HG03280 (cell line): ENCODE measurements at regions not wholly inside any gene's neighbourhood (a gene's known extent, or its start where the extent isn't known, plus 50 kb on each side); places are given as distances from the start of the nearest gene placed in this dataset.
"Not testable (repeated sequence)": the region's sequence is repeated elsewhere in the genome, so short reads cannot be mapped to it uniquely, and the experiment has no call there.

ENCODE experiments used
- ATAC-seq: cut with Tn5 transposase; IDR thresholded peaks from one replicate; pipeline ENCODE4 v1.9.1; 2021; ENCODE audit warnings: mild to moderate bottlenecking, moderate library complexity; ENCODE audit not compliant: unreplicated experiment

DNA sequence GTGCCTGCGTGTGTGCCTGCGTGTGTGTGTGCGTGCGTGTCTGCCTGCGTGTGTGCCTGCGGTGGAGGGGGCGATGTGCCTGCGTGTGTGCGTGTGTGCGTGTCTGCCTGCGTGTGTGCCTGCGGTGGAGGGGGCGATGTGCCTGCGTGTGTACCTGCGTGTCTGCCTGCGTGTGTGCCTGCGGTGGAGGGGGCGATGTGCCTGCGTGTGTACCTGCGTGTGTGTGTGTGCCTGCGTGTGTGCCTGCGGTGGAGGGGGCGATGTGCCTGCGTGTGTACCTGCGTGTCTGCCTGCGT is 116.7 kb upstream of the ZNF516 start:
- ATAC-seq = not testable (repeated sequence)

DNA sequence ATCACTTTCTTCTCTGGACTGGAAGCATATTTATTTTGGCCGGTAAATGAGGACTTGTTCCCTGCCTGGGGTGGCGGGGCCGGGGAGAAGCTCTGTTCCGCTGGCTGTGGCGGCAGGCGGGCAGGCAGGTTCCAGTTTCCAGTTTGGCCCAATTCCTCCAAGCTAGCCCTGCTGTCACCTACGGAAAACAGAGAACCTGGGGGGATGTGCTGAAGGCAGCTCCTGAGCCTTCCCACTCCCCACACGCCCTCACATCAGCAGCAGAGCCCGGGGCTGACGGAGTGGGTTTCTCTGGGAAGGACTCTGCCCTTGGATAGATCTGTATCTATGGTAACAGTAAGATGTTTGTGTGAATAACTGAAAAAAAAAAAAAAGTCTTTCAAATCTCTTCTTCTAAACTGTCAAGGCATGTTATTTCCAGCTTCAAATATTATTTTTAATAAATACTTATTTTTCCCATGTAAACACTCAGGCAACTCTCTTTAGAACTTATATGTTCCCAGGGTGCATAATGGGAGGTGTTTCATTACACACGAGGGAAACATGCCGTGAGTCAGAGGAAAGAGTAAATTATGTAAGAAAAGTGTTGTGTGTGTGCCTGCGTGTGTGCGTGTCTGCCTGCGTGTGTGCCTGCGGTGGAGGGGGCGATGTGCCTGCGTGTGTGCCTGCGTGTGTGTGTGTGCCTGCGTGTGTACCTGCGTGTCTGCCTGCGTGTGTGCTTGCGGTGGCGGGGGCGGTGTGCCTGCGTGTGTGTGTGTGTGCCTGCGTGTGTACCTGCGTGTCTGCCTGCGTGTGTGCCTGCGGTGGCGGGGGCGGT is 116.1 kb upstream of the ZNF516 start:
- no peak for ATAC-seq

GRCh38 chr18:76610012-76610411 is 115.0 kb upstream of the ZNF516 start:
- ATAC-seq = no peak

DNA sequence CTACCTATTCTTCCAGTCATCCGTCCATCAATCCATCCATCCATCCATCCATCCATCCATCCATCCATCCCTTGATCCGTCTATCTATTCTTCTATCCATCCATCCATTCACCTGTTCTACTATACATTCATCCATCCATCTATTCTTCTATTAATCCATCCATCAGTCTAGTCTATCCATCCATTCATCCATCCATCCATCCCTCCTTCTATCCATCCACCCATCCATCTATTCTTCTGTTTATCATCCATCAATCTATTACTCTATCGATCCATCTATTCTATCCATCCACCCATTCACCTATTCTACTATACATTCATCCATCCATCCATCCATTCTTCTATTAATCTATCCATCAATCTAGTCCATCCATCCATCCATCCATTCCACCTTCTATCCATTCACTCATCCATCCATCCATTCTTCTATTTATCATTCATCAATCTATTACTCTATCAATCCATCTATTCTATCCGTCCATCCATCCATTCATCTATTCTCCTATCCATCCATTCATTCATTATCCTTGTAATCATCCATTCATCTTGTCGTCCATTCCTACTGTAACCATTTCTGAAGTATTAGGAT is 110.4 kb upstream of the ZNF516 start:
- ATAC-seq = no peak

DNA sequence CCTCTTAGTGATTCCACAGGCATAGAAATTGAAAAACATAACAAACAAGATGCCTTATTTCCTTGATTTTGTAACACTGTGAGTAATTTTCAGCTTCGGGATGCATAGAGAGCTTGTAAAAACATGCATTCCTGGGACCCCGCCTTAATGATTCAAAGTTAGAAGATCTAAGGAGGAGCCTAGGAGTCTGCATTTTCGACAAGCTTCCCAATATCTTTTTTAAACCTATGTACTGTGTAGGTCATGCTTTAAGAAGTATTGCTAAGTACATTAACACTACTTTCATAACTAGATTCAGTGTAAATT is 109.8 kb upstream of the ZNF516 start:
- no peak for ATAC-seq

DNA sequence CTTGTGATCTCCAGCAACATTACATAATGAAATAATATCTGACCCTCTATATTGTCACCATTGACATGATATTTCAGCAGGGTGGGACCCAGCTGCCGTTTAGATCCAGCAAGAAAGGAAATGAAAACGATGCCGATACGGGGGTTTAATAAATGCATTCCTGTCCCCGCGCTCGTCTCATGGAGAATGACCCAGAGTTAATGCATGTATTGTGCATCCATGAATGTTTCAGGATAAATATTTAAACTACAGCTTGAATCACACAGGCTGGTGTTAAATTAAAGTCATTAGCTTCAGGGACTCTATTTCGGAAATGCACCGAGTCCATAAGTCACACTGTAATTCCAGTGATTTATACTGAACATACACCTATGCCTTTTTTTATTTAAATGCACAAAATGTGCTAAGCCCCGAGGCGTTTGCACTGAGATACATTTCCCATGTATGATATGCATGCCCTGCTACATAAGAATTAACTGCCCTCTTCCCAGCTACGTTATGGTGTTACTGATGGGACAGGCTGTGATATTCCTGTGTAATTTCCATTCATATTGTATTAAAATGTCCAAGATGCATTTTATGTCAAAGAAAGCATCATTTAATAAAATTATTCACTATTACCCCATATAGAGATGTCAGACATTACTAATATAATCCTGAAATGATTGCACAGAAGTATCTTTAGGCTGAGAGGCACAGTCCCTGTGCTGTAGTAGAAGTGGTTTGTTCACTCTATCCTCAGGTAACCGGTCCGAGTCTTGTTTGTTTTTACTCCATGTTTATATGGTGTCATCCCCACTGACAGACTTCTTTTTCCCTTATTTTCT is 109.3 kb upstream of the ZNF516 start:
- ATAC-seq = no peak

- ATAC-seq = no peak
These were observed 107.1 kb upstream of the ZNF516 start for GRCh38 chr18:76602191-76602590.

- not testable (repeated sequence) for ATAC-seq
These were observed 105.0 kb upstream of the ZNF516 start for GRCh38 chr18:76600076-76600475.

GRCh38 chr18:76594966-76595365 is 99.9 kb upstream of the ZNF516 start:
- no peak for ATAC-seq

- ATAC-seq = no peak
These were observed 98.8 kb upstream of the ZNF516 start for GRCh38 chr18:76593843-76594242.

DNA sequence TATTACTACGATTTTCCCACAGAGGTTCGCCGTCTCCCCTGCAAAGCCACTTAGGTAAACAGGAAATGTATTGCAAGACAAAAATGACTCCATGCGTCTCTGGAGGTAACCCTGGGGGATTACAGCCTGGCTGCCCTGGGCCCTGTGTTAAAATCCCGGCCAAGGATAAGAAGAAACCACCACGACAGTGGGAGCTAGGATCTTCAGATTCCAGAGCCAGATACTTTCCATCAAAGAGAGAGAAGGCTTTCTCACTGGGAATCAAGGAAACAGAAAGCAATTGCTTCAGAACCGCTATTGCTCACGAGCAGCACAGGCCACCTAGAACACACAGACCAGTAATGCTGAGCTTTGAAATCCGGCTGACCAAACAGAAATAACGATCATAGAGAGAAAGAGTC is 97.9 kb upstream of the ZNF516 start:
- ATAC-seq = no peak

DNA sequence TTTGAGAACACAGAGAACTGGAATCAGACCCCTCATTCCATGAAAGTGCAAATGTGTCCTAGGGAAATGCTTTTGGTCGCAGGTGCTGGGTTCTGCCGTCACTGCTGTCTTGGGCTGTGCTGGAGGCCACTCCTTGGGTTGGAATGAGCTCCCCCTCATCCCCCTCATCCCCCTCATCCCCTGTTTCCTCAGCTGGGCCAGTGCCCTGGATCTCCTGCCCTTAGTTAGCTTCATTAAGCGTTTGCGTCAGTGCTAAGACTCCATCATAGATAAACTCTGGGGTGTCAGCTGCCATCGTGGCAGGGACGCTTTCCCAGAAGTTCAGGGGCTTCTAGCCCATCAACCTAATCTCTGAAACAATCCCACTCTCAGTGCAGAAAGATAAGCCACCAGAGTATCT is 97.1 kb upstream of the ZNF516 start:
- no peak for ATAC-seq

GRCh38 chr18:76589866-76590265 is 94.8 kb upstream of the ZNF516 start:
- ATAC-seq = no peak

DNA sequence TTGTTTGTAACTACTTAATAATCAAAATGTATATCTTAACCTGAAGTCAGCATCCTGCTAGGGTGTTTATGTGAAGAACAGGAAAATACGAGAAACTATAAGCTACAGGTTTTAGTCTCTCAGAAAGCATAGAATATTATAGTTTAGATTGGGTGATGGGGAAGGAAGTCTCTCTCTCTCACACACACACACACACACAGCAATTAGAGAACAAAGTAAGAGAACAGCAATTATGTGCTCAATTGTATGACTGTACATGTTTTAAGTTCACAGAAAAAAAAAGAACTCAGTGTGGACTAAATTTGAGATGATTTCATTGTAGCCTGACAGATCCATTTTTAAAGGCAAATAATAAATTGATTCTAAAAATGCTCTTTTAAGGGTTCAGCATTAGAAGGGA is 94.3 kb upstream of the ZNF516 start:
- ATAC-seq = no peak

GRCh38 chr18:76588601-76589226 is 93.7 kb upstream of the ZNF516 start:
- ATAC-seq = no peak

GRCh38 chr18:76587879-76588271 is 92.8 kb upstream of the ZNF516 start:
- ATAC-seq = no peak

DNA sequence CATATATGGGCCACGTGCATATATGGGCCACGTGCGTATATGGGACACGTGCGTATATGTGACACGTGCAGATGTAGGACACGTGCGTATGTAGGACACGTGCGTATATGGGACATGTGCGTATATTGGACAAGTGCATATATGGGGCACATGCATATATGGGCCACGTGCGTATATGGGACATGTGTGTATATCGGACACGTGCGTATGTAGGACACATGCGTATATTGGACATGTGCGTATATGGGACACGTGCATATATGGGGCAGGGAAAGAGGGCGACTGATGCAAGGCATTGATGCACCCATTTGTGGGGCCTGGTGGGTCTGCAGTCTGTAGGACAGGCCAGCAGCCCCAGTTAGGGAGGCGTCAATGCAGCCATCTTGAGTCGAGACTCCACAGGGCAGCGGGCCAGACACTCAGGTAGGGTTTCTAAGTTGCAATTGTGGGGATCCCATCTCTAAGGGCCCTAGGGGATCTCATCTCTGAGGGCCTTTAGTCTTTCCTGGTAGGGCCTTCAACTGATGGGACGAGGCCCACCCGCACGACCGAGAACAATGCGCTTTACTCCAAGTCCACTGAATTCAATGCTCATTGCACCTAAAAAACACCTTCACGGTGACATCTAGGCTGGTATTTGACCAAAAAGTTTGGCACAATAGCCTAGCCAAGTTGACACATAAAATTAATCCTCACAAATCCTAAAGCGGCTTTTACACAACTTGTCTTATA is 92.3 kb upstream of the ZNF516 start:
- no peak for ATAC-seq

DNA sequence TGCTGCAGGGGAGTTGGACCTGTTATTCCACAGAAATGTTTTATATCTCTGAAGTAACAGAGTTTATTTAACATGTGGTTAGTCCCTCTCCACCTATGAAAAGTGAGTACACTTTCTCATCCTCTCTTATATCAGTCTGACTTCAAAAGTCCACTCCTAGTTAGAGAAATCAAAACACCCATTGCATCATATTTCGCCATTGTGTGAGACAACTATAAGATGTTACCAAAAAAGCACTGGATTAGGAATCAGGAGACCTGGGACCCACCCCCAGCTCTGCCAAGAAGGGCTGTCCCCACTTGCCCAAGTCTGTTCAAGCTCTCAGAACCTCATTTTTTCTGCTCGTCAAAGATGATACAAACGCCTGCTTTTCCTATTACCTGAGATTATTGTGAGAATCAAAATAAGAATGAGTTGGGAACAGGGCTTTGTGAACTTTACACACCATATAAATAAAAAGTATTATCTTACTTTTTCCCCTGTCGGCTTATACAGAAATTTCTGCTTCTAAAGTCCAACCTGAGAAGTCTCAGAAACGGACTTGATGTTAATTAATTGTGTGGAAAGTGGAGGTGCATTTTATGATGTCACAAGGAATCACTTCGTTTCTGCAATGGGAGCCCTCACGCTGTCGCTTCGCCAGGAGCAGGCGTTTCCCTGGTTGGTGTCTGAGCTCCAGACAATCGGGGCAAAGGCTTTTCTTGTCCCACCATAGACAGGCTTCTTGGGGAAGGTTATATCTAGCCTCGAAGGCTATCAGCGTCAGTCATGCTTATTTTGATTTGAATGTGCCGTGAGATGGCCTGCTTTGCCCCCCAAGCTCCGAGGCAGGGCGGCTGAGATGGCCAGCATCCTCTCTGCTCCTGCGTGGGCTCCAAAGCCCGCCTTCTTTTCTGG is 89.6 kb upstream of the ZNF516 start:
- ATAC-seq = no peak

DNA sequence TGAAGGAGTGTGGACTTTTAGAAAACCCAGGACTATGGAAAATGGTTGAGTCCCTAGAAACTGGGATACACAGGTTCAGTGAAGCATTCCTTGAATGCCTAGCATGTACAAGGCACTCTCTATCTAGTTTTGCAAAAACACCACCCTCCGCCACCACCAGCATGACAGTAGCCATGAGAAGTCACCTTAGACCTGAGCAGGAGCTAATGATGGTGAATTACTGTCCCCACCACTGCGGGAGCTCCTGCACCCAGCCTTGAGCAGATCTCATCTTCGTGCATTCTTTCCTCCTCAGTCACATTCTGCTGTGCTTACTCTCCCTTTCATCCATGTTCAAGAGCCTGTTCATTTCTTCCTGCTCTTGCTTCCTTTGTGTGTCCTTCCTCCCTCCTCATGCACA is 86.2 kb upstream of the ZNF516 start:
- no peak for ATAC-seq

DNA sequence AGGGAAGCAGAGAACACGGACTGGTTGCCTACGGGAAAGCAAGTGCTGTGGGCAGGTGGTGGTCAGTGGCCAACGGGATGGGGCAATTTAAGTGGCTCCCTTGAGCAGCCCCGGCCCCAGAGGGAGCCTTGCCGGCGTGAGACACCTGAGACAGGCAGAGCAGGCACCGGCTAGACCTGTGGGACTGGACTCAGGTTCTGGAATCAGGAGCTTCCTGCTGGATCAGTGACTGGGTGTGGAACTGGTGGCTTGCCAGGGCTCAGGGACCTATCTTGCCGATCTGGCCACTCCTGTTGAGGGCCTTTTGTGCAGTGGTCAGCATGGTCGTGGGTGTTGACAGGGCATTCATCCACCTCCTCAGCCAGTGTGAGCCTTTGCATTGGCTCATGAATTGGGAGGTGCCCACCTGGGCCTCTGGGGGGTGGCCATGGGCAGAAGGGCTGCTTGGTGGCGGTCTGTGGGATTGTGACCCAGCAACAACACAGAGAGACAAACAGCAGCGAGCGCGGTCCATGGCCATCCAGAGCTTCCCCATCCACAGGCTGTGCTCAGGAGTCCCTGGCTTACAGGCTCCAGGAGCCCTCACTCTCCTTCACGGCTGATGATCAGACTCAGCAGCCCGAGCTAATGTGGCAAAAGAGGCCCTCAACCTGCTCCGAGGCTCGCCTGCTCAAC is 85.4 kb upstream of the ZNF516 start:
- no peak for ATAC-seq
